IMR-90 (cell line): ENCODE measurements at regions not wholly inside any gene's neighbourhood (a gene's known extent, or its start where the extent isn't known, plus 50 kb on each side); places are given as distances from the start of the nearest gene placed in this dataset.

Experiments
- ATAC-seq: fragments of 200-7000 bp; cut with Tn5 transposase; 2 replicates; pipeline ENCODE4 v1.9.1; 2020; ENCODE audit warnings: low read depth, mild to moderate bottlenecking, moderate library complexity
- BruUV-seq: library from RNA; stranded (reverse); fragments of 400-500 nt; replicated peaks from 2 replicates; lab custom pipeline; 2021; lab: Mats Ljungman, UMichigan
- CTCF ChIA-PET: fragments of 300-600 bp; formaldehyde crosslinking; extraction: SDS; loops from one replicate; lab custom pipeline; 2021; ENCODE audit warnings: antibody characterized with exemption; lab: Yijun Ruan, JAX
- POLR2A ChIA-PET: fragments of 300-600 bp; sonication (Branson Sonifier 250); formaldehyde crosslinking; loops from one replicate; lab custom pipeline; 2022; ENCODE audit warnings: antibody characterized with exemption; ENCODE audit not compliant: unreplicated experiment; lab: Charles Lee
- DNase-seq: peaks from one replicate; pipeline ENCODE4 v3.0.0; 2013
- H2AFZ ChIP-seq: replicated peaks from 2 replicates; pipeline ENCODE3; 2013; ENCODE audit warnings: low read length, mild to moderate bottlenecking; ENCODE audit not compliant: poor library complexity
- H2AK5ac ChIP-seq: 2 replicates; pipeline ENCODE4 v1.6.1; 2013; ENCODE audit warnings: low read depth, low read length, inconsistent platforms
- H2AK9ac ChIP-seq: replicated peaks from 2 replicates; pipeline ENCODE3; 2013; ENCODE audit warnings: mild to moderate bottlenecking, low read depth, low read length, moderate library complexity; ENCODE audit not compliant: poor library complexity
- H2BK120ac ChIP-seq: 2 replicates; pipeline ENCODE4 v1.6.1; 2013; ENCODE audit warnings: low read depth, low read length, inconsistent platforms
- H2BK15ac ChIP-seq: 3 replicates; pipeline ENCODE4 v1.6.1; 2013; ENCODE audit warnings: low read depth, low read length, inconsistent platforms
- H2BK20ac ChIP-seq: 2 replicates; pipeline ENCODE4 v1.6.1; 2013; ENCODE audit warnings: low read depth, mild to moderate bottlenecking, inconsistent platforms, low read length, moderate library complexity
- H2BK5ac ChIP-seq: 2 replicates; pipeline ENCODE4 v1.6.1; 2013; ENCODE audit warnings: mild to moderate bottlenecking, low read depth, low read length, inconsistent platforms; ENCODE audit not compliant: poor library complexity, severe bottlenecking
- H3K14ac ChIP-seq: replicated peaks from 2 replicates; pipeline ENCODE4 v1.6.1; 2013; ENCODE audit warnings: low read depth, low read length, inconsistent platforms
- H3K18ac ChIP-seq: 2 replicates; pipeline ENCODE4 v1.6.1; 2013; ENCODE audit warnings: low read depth, low read length, control low read depth
- H3K23ac ChIP-seq: 2 replicates; pipeline ENCODE4 v1.6.1; 2013; ENCODE audit warnings: low read depth, low read length, inconsistent platforms
- H3K27ac ChIP-seq: 2 replicates; pipeline ENCODE4 v1.5.1; 2013; ENCODE audit warnings: mild to moderate bottlenecking, control low read depth, low read length; ENCODE audit not compliant: insufficient read depth
- H3K27me3 ChIP-seq: 2 replicates; pipeline ENCODE4 v1.6.1; 2013; ENCODE audit warnings: low read length; ENCODE audit not compliant: control insufficient read depth, insufficient read depth
- H3K36me3 ChIP-seq: 2 replicates; pipeline ENCODE4 v1.6.1; 2013; ENCODE audit warnings: low read length, mixed read lengths; ENCODE audit not compliant: control insufficient read depth, insufficient read depth
- H3K4ac ChIP-seq: 2 replicates; pipeline ENCODE4 v1.6.1; 2013; ENCODE audit warnings: low read depth, low read length, inconsistent platforms
- H3K4me1 ChIP-seq: 2 replicates; pipeline ENCODE4 v1.6.1; 2013; ENCODE audit warnings: low read length, mixed read lengths; ENCODE audit not compliant: control insufficient read depth, insufficient read depth
- H3K4me2 ChIP-seq: 2 replicates; pipeline ENCODE4 v1.6.1; 2013; ENCODE audit warnings: low read depth, mild to moderate bottlenecking, control low read depth, low read length, moderate library complexity
- H3K4me3 ChIP-seq: 2 replicates; pipeline ENCODE4 v1.5.1; 2013; ENCODE audit warnings: low read depth, mild to moderate bottlenecking, control low read depth, low read length, moderate library complexity; ENCODE audit not compliant: insufficient read depth
- H3K56ac ChIP-seq: 2 replicates; pipeline ENCODE4 v1.6.1; 2013; ENCODE audit warnings: low read length, inconsistent platforms; ENCODE audit not compliant: insufficient read depth; ENCODE audit errors: extremely low read depth
- H3K79me1 ChIP-seq, 2 experiments: 2 replicates each; pipeline ENCODE4 v1.6.1; 2013; ENCODE audit warnings: low read length in 2 of 2, inconsistent platforms in 1 of 2, low read depth in 1 of 2
- H3K9ac ChIP-seq: 2 replicates; pipeline ENCODE4 v1.6.1; 2013; ENCODE audit warnings: low read depth, low read length, control low read depth
- H3K9me1 ChIP-seq: 2 replicates; pipeline ENCODE4 v1.6.1; 2013; ENCODE audit warnings: low read length, inconsistent platforms; ENCODE audit not compliant: insufficient read depth
- H3K9me3 ChIP-seq: 2 replicates; pipeline ENCODE4 v1.6.1; 2013; ENCODE audit warnings: low read length; ENCODE audit not compliant: control insufficient read depth, insufficient read depth
- H4K20me1 ChIP-seq: 2 replicates; pipeline ENCODE4 v1.6.1; 2013; ENCODE audit warnings: low read length, inconsistent platforms; ENCODE audit not compliant: insufficient read depth
- H4K5ac ChIP-seq: 2 replicates; pipeline ENCODE4 v1.6.1; 2013; ENCODE audit warnings: mild to moderate bottlenecking, low read depth, low read length, control low read depth
- H4K8ac ChIP-seq, 2 experiments: 2 replicates each; pipeline ENCODE4 v1.6.1; 2013; ENCODE audit warnings: low read depth in 2 of 2, low read length in 2 of 2, control low read depth in 1 of 2, inconsistent platforms in 1 of 2
- H4K91ac ChIP-seq: 2 replicates; pipeline ENCODE4 v1.6.1; 2013; ENCODE audit warnings: low read depth, low read length, inconsistent platforms; ENCODE audit not compliant: insufficient read depth
- BHLHE40 ChIP-seq: fragments of 150-350 bp; IDR thresholded peaks from 2 replicates; pipeline ENCODE4 v1.6.1; 2016; ENCODE audit warnings: mild to moderate bottlenecking, low read depth, low read length
- CHD1 ChIP-seq: IDR thresholded peaks from 2 replicates; pipeline ENCODE4 v1.6.1; 2012; ENCODE audit warnings: low read depth, low read length, improper control_type of control experiment
- FOS ChIP-seq: fragments of 150-350 bp; IDR thresholded peaks from 2 replicates; pipeline ENCODE4 v1.6.1; 2016; ENCODE audit warnings: low read depth, low read length
- MAFK ChIP-seq: IDR thresholded peaks from 2 replicates; pipeline ENCODE4 v1.6.1; 2012; ENCODE audit warnings: low read depth, low read length, improper control_type of control experiment
- MAZ ChIP-seq: IDR thresholded peaks from 2 replicates; pipeline ENCODE4 v1.6.1; 2012; ENCODE audit warnings: low read depth, mild to moderate bottlenecking, low read length, improper control_type of control experiment, moderate library complexity, borderline replicate concordance
- MXI1 ChIP-seq: IDR thresholded peaks from 2 replicates; pipeline ENCODE4 v1.6.1; 2012; ENCODE audit warnings: low read depth, mild to moderate bottlenecking, low read length, moderate library complexity, borderline replicate concordance
- RAD21 ChIP-seq: IDR thresholded peaks from 2 replicates; pipeline ENCODE4 v1.6.1; 2012; ENCODE audit warnings: low read length, improper control_type of control experiment
- RCOR1 ChIP-seq: IDR thresholded peaks from 2 replicates; pipeline ENCODE4 v1.6.1; 2012; ENCODE audit warnings: mild to moderate bottlenecking, low read length, improper control_type of control experiment; ENCODE audit not compliant: insufficient replicate concordance
- RFX5 ChIP-seq: IDR thresholded peaks from 2 replicates; pipeline ENCODE4 v1.8.0; 2012; ENCODE audit warnings: low read depth, mild to moderate bottlenecking, low read length, moderate library complexity
- USF2 ChIP-seq: fragments of 150-350 bp; IDR thresholded peaks from 2 replicates; pipeline ENCODE4 v1.6.1; 2017; ENCODE audit warnings: mild to moderate bottlenecking, antibody characterized with exemption, low read length, low read depth
- WGBS, 2 experiments: methylation state at CpG; one replicate each; pipeline versions ENCODE4 v1.1.5 to v1.1.7; 2013; ENCODE audit warnings: missing lambda C conversion rate in 2 of 2; ENCODE audit not compliant: insufficient read length in 1 of 2; ENCODE audit errors: extremely low coverage in 2 of 2; 5-methylcytosine and 5-hydroxymethylcytosine counted together
- dilution Hi-C: fragments of 300-500 bp; cut with HindIII; formaldehyde crosslinking; loops from one replicate; pipeline ENCODE4 v1.14.3; 2018; ENCODE audit warnings: low sequenced_read_pairs; ENCODE audit not compliant: unreplicated experiment
- in situ Hi-C: fragments of 300-500 bp; cut with MboI; formaldehyde crosslinking; loops from 3 replicates; pipeline ENCODE4 v1.14.3; 2019; ENCODE audit warnings: low sequenced_read_pairs, inconsistent platforms, mixed read lengths
- intact Hi-C: fragments of 100-400 bp; cut with micrococcal nuclease; formaldehyde crosslinking; loops from 2 replicates; pipeline ENCODE4 v1.10.0; 2022
- TF ChIP-seq, protein P1 (sequence below): conservative IDR thresholded peaks from 2 replicates; pipeline ENCODE4 v1.5.1; 2012; ENCODE audit warnings: mild to moderate bottlenecking, low read depth, low read length, improper control_type of control experiment
- TF ChIP-seq, protein P2 (sequence below): fragments of 150-350 bp; IDR thresholded peaks from 2 replicates; pipeline ENCODE4 v1.6.1; 2016; ENCODE audit warnings: low read depth, mild to moderate bottlenecking, low read length, moderate library complexity, borderline replicate concordance

DNA sequence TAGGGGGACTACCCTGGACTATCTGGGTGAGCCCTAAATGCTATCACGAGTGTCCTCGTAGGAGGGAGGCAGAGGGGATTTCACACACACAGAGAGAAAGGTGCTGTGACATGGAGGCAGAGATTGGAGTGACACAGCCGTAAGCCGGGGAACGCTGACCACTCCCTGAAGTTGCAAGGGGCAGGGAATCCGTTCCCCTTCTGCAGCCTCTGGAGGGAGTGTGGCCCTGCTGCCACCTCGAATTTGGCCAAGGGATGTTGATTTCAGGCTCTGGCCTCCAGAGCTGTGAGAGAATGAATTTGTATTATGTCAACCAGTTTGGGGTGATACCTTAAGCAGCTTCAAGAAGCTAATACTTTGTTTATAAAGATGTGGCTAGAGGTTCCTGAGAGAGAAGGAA lies 137.7 kb downstream of the ACTL8 start:
- Histone ChIP-seq H2BK120ac (no peak overlapping the region), H3K4me2 (no peak overlapping the region), H4K91ac (no peak overlapping the region), H2BK5ac (no peak overlapping the region), H3K9me1 (no peaks in the 10 kb centered on the region), H3K9ac (no peak overlapping the region), H2AK9ac (no peak overlapping the region), H3K27me3 (peaks cover 30% of the 10 kb centered on the region), H2AK5ac (no peak overlapping the region), H4K5ac (no peak overlapping the region), H2BK15ac (no peak overlapping the region), H3K36me3 (no peaks in the 10 kb centered on the region), H3K4me1 (peaks cover 1% of the 10 kb centered on the region; the same call in 1 of the 2 replicates), H4K8ac (no peak overlapping the region), H2BK20ac (no peak overlapping the region), H3K4me3 (no peak overlapping the region), H3K23ac (no peak overlapping the region), H3K14ac (no peak overlapping the region), H3K4ac (no peak overlapping the region), H3K79me1 (no peaks in the 10 kb centered on the region), H3K9me3 (peaks cover 2% of the 10 kb centered on the region; the same call in 1 of the 2 replicates), H3K27ac (no peak overlapping the region), H4K20me1 (no peaks in the 10 kb centered on the region), H2AFZ (no peak overlapping the region), H3K18ac (no peak overlapping the region), H3K56ac (no peak overlapping the region)
- POLR2A ChIA-PET: no interaction called here
- ATAC-seq: no peak
- CTCF ChIA-PET: no interaction called here
- no TSS peak for BruUV-seq
- in situ Hi-C loops: no loop called here
- intact Hi-C loops: no loop called here
- DNase-seq: no peak
- dilution Hi-C loops: no loop called here
- WGBS, 2 experiments: 20% methylated on average over 2 of the region's 7 CpGs; no CpG with 5 or more reads in 1 of the 2 experiments
- TF ChIP-seq MAZ: no peak
- TF ChIP-seq, protein P1, sequence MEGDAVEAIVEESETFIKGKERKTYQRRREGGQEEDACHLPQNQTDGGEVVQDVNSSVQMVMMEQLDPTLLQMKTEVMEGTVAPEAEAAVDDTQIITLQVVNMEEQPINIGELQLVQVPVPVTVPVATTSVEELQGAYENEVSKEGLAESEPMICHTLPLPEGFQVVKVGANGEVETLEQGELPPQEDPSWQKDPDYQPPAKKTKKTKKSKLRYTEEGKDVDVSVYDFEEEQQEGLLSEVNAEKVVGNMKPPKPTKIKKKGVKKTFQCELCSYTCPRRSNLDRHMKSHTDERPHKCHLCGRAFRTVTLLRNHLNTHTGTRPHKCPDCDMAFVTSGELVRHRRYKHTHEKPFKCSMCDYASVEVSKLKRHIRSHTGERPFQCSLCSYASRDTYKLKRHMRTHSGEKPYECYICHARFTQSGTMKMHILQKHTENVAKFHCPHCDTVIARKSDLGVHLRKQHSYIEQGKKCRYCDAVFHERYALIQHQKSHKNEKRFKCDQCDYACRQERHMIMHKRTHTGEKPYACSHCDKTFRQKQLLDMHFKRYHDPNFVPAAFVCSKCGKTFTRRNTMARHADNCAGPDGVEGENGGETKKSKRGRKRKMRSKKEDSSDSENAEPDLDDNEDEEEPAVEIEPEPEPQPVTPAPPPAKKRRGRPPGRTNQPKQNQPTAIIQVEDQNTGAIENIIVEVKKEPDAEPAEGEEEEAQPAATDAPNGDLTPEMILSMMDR: no peak
- TF ChIP-seq BHLHE40: no peak
- no peak for TF ChIP-seq MAFK
- no peak for TF ChIP-seq RFX5
- no peak for TF ChIP-seq MXI1
- no peak for TF ChIP-seq FOS
- TF ChIP-seq USF2: no peak
- TF ChIP-seq, protein P2, sequence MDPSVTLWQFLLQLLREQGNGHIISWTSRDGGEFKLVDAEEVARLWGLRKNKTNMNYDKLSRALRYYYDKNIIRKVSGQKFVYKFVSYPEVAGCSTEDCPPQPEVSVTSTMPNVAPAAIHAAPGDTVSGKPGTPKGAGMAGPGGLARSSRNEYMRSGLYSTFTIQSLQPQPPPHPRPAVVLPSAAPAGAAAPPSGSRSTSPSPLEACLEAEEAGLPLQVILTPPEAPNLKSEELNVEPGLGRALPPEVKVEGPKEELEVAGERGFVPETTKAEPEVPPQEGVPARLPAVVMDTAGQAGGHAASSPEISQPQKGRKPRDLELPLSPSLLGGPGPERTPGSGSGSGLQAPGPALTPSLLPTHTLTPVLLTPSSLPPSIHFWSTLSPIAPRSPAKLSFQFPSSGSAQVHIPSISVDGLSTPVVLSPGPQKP: no peak
- TF ChIP-seq RAD21: no peak
- TF ChIP-seq RCOR1: no peak
- TF ChIP-seq CHD1: no peak
